K562 (cell line): ENCODE measurements at regions not wholly inside any gene's neighbourhood (a gene's known extent, or its start where the extent isn't known, plus 50 kb on each side); places are given as distances from the start of the nearest gene placed in this dataset.

Source experiments
- ESRRB ChIP-seq: fragments of 250-450 bp; sonication (Bioruptor Pico); IDR thresholded peaks from 2 replicates; pipeline ENCODE4 v1.5.0; 2020; ENCODE audit warnings: mild to moderate bottlenecking, moderate library complexity, borderline replicate concordance
- NR1H2 ChIP-seq: sonication (generic); formaldehyde crosslinking; IDR thresholded peaks from 2 replicates; pipeline ENCODE4 v1.4.0; 2020; ENCODE audit warnings: mild to moderate bottlenecking, missing genetic modification reagents
- ZNF407 ChIP-seq: fragments of 450-650 bp; IDR thresholded peaks from 2 replicates; pipeline ENCODE4 v1.6.1; 2016; ENCODE audit warnings: low read depth

DNA sequence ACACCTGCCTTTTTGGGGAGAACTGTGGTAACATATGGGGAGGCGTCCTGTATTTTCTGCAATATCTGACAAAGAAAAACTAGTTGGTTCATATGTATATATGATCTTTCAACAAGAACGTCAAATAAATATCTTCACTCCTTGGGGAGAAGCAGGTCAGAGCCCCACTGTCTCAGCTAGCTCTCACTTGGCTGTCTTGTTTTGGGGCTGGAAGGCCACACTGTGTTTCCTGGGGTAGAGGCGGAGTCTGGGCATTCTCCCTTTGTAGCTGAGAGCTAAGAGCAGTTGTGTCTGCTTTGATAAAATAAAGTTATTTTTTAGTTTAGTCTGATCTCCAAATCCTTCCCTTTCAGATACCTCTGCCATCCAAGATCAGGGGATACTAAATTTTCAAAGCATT is 83.9 kb upstream of the IGFBP3 start:
- no peak for TF ChIP-seq ESRRB (CRISPR knock-in tag)
- no peak for TF ChIP-seq ZNF407
- TF ChIP-seq NR1H2 = no peak
